Fibroblast of lung (primary cell): ENCODE measurements at regions not wholly inside any gene's neighbourhood (a gene's known extent, or its start where the extent isn't known, plus 50 kb on each side); places are given as distances from the start of the nearest gene placed in this dataset.

Experiments used
- EZH2 ChIP-seq: IDR thresholded peaks from 2 replicates; pipeline ENCODE4 v1.5.1; 2012; ENCODE audit warnings: low read length, control low read depth, mild to moderate bottlenecking; ENCODE audit errors: missing control alignments
- TF ChIP-seq, protein P1 (sequence below), 2 donors: IDR thresholded peaks in 1 of 2; conservative IDR thresholded peaks in 1 of 2; 1 replicate in 1 of 2; 2 replicates in 1 of 2; pipeline ENCODE4 v1.5.1; 2011 to 2012; ENCODE audit warnings: low read length in 2 of 2, control low read depth in 1 of 2, inconsistent platforms in 1 of 2, low read depth in 1 of 2, mild to moderate bottlenecking in 1 of 2

DNA sequence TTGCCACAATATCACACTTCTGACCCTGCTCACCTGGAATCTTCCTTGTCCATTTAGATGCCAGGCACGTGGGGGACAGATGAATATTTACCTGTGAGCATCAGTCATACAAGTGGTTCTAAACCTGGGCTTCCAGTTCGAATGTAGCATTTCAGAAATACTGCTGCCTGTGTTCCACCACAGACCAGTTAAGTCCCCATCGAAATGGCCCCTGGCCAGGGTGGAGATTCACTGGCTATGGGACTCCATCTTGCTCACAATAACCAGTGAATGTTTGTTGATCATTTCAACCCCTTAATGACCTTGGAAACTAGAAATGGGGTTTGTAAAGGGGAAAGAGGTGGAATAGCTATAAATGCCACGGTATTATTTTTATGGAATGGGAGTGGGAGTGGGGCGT lies 73.8 kb downstream of the CLDN34 start:
- TF ChIP-seq, protein P1, sequence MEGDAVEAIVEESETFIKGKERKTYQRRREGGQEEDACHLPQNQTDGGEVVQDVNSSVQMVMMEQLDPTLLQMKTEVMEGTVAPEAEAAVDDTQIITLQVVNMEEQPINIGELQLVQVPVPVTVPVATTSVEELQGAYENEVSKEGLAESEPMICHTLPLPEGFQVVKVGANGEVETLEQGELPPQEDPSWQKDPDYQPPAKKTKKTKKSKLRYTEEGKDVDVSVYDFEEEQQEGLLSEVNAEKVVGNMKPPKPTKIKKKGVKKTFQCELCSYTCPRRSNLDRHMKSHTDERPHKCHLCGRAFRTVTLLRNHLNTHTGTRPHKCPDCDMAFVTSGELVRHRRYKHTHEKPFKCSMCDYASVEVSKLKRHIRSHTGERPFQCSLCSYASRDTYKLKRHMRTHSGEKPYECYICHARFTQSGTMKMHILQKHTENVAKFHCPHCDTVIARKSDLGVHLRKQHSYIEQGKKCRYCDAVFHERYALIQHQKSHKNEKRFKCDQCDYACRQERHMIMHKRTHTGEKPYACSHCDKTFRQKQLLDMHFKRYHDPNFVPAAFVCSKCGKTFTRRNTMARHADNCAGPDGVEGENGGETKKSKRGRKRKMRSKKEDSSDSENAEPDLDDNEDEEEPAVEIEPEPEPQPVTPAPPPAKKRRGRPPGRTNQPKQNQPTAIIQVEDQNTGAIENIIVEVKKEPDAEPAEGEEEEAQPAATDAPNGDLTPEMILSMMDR (conservative IDR thresholded peaks at IDR 0.05 in 1 of 2, IDR thresholded peaks at IDR 0.05 in 1 of 2; ENCODE audit: low read depth in 1 of 2, low read length in 2 of 2): no peak
- no peak for TF ChIP-seq EZH2
